AG04449 (cell line): ENCODE measurements at regions not wholly inside any gene's neighbourhood (a gene's known extent, or its start where the extent isn't known, plus 50 kb on each side); places are given as distances from the start of the nearest gene placed in this dataset.

Experiments
- CTCF ChIA-PET: fragments of 350-600 bp; formaldehyde crosslinking; extraction: SDS; loops from one replicate; lab custom pipeline; 2021; ENCODE audit warnings: antibody characterized with exemption; lab: Yijun Ruan, JAX
- POLR2A ChIA-PET: fragments of 400-600, 350-600 bp; formaldehyde crosslinking; extraction: SDS; loops from one replicate; lab custom pipeline; 2020; ENCODE audit warnings: antibody characterized with exemption, inconsistent platforms; lab: Yijun Ruan, JAX
- DNase-seq: peaks from one replicate; pipeline ENCODE4 v3.0.0-alpha.2; 2010; ENCODE audit warnings: low read depth, low spot score
- H3K4me3 ChIP-seq: 2 replicates; pipeline ENCODE4 v1.5.1; 2011; ENCODE audit warnings: low read depth, mild to moderate bottlenecking, control low read depth, low read length
- TF ChIP-seq, protein P1 (sequence below): IDR thresholded peaks from one replicate; pipeline ENCODE4 v1.5.1; 2011; ENCODE audit warnings: mild to moderate bottlenecking, moderate library complexity, low read length, control low read depth, inconsistent platforms; ENCODE audit not compliant: insufficient read depth; ENCODE audit errors: missing control alignments

GRCh38 chr6:145491126-145491525 lies 244.2 kb downstream of the EPM2A start:
- H3K4me3 ChIP-seq = no peak overlapping the region
- CTCF ChIA-PET = no interaction called here
- DNase-seq = no peak
- TF ChIP-seq, protein P1, sequence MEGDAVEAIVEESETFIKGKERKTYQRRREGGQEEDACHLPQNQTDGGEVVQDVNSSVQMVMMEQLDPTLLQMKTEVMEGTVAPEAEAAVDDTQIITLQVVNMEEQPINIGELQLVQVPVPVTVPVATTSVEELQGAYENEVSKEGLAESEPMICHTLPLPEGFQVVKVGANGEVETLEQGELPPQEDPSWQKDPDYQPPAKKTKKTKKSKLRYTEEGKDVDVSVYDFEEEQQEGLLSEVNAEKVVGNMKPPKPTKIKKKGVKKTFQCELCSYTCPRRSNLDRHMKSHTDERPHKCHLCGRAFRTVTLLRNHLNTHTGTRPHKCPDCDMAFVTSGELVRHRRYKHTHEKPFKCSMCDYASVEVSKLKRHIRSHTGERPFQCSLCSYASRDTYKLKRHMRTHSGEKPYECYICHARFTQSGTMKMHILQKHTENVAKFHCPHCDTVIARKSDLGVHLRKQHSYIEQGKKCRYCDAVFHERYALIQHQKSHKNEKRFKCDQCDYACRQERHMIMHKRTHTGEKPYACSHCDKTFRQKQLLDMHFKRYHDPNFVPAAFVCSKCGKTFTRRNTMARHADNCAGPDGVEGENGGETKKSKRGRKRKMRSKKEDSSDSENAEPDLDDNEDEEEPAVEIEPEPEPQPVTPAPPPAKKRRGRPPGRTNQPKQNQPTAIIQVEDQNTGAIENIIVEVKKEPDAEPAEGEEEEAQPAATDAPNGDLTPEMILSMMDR = no peak
- POLR2A ChIA-PET = no interaction called here

DNA sequence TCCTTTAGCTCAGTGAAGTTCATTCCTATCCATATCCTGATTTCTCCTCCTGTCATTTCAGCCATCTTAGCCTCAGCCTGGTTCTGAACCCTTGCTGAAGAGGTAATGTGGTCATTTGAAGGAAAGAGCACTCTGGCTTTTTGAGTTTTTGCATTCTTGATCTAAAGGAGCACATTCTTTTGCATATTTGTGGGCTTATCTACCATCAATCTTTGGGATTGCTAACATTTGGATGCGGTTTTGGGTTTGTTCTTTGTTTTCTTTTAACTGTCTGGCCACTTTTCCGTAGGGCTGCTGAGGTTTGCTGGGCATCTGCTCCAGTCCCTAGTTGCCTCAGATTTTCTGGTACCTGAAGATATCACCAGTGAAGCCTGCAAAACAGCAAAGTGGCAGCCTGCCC lies 238.3 kb downstream of the EPM2A start:
- ChIA-PET CTCF (interaction anchor here (1.2 kb wide), 1 partner anchor 36 kb away, joined by 3 read pairs; no protein-coding TSS in a partner anchor), POLR2A (no interaction called here)
- TF ChIP-seq, protein P1 = no peak
- H3K4me3 ChIP-seq = no peak overlapping the region
- no peak for DNase-seq

- ChIA-PET CTCF (no interaction called here), POLR2A (interaction anchor here (0.6 kb wide), 1 partner anchor 1936 kb away, joined by 3 read pairs; no protein-coding TSS in a partner anchor)
- no peak for DNase-seq
- TF ChIP-seq, protein P1 = no peak
- H3K4me3 ChIP-seq = no peak overlapping the region
These were observed 236.9 kb downstream of the EPM2A start for GRCh38 chr6:145498425-145498824.

DNA sequence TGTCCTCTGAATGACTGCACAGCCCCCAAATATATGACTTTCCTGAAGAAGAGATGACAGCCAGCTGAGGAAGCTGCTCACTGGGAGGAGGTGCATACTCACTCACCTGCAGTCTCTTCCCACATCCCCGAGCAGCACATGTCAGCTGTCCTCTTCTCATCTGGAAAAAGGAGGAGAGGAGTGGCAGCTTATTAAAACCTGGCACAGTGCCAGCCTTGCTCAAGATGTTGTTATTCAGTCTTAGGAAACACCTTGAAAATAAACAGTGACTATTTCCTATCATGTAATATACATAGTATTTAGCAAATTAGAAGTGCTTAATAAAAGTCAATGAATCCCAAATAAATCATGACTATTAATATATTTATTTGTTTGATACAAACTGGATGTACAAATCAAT lies 232.9 kb downstream of the EPM2A start:
- H3K4me3 ChIP-seq = no peak overlapping the region
- POLR2A ChIA-PET = no interaction called here
- TF ChIP-seq, protein P1 = no peak
- CTCF ChIA-PET = no interaction called here
- DNase-seq = no peak

- TF ChIP-seq, protein P1 = no peak
- POLR2A ChIA-PET = no interaction called here
- no peak overlapping the region for H3K4me3 ChIP-seq
- no peak for DNase-seq
- CTCF ChIA-PET = no interaction called here
These were observed 229.2 kb downstream of the EPM2A start for GRCh38 chr6:145506136-145506535.

GRCh38 chr6:145506565-145506964 lies 228.8 kb downstream of the EPM2A start:
- TF ChIP-seq, protein P1 = no peak
- POLR2A ChIA-PET = no interaction called here
- H3K4me3 ChIP-seq = no peak overlapping the region
- no peak for DNase-seq
- CTCF ChIA-PET = no interaction called here
